Left kidney (tissue), 1 donor: ENCODE measurements at regions not wholly inside any gene's neighbourhood (a gene's known extent, or its start where the extent isn't known, plus 50 kb on each side); places are given as distances from the start of the nearest gene placed in this dataset.
A peak's percentile ranks its signal among the peaks of the same experiment; 100 is the strongest.
"Not testable (repeated sequence)": the region's sequence is repeated elsewhere in the genome, so short reads cannot be mapped to it uniquely, and the experiment has no call there.

ENCODE experiments used
- DNase-seq: peaks from one replicate; pipeline ENCODE4 v3.0.0-alpha.2; 2013

- DNase-seq: no peak
Measured at GRCh38 chr2:49306925-49307324, 152.6 kb upstream of the FSHR start.

- not testable (repeated sequence) for DNase-seq
Measured at GRCh38 chr2:49298693-49299092, 144.4 kb upstream of the FSHR start.

GRCh38 chr2:49298230-49298629 is 143.9 kb upstream of the FSHR start:
- no peak for DNase-seq

- DNase-seq: no peak
Measured at GRCh38 chr2:49296107-49296867, 142.0 kb upstream of the FSHR start.

- no peak for DNase-seq
Measured at GRCh38 chr2:49294225-49294624, 139.9 kb upstream of the FSHR start.

GRCh38 chr2:49291619-49292018 is 137.3 kb upstream of the FSHR start:
- no peak for DNase-seq

- no peak for DNase-seq
Measured at GRCh38 chr2:49289711-49290110, 135.4 kb upstream of the FSHR start.

GRCh38 chr2:49288902-49289700 is 134.8 kb upstream of the FSHR start:
- DNase-seq: no peak

GRCh38 chr2:49288113-49288705 is 133.9 kb upstream of the FSHR start:
- DNase-seq: no peak

- DNase-seq: no peak
Measured at GRCh38 chr2:49286726-49287125, 132.4 kb upstream of the FSHR start.

GRCh38 chr2:49286045-49286444 is 131.7 kb upstream of the FSHR start:
- DNase-seq: no peak

GRCh38 chr2:49278561-49278960 is 124.2 kb upstream of the FSHR start:
- no peak for DNase-seq

- no peak for DNase-seq
Measured at GRCh38 chr2:49278141-49278540, 123.8 kb upstream of the FSHR start.

GRCh38 chr2:49271060-49271606 is 116.8 kb upstream of the FSHR start:
- no peak for DNase-seq

- no peak for DNase-seq
Measured at GRCh38 chr2:49270091-49270490, 115.8 kb upstream of the FSHR start.

GRCh38 chr2:49265471-49265870 is 111.2 kb upstream of the FSHR start:
- peak; percentile 12 for DNase-seq

GRCh38 chr2:49262801-49263560 is 108.7 kb upstream of the FSHR start:
- DNase-seq: peak; percentile 10

- DNase-seq: no peak
Measured at GRCh38 chr2:49261781-49262180, 107.5 kb upstream of the FSHR start.

GRCh38 chr2:49260979-49261538 is 106.7 kb upstream of the FSHR start:
- no peak for DNase-seq

GRCh38 chr2:49259926-49260325 is 105.6 kb upstream of the FSHR start:
- DNase-seq: no peak

- DNase-seq: no peak
Measured at GRCh38 chr2:49255409-49255971, 101.2 kb upstream of the FSHR start.
